ENCODE measurements at regions not wholly inside any gene's neighbourhood (a gene's known extent, or its start where the extent isn't known, plus 50 kb on each side); places are given as distances from the start of the nearest gene placed in this dataset.

DNA sequence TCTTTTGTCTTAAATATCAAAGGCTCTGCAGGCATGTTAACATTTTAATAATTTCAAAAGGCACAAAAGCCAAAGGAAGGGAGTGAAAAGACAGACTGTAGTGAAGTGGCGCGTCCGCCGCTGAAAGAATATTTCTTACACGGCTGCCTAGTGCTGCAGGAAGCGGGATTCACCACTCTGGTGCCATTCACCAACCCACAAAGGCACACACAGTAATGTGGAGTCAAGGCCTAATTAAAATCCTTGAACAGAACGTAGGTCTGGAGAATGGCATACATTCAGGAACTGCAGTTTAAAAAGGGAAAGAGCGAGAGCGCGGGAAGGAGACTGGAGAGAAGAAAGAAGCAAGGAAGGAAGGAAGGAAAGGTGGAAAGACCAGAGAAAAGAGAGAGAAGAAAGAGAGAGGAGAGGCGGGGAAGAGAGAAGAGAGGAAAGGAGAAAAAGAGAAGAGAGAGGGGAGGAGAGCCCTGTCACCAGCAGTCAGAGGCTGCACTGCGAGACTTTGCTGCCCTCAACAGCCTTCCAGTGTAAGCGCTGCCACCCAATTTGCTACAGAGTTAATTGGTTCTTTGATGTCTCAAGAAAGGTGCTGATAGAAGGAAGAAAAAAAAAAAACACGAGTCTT is 554.0 kb downstream of the MDFIC start:
- no peak overlapping the region for H2BK20ac ChIP-seq (ENCODE audit: low read depth, low read length)
- POLR2A ChIA-PET (ENCODE audit: unreplicated experiment), result no interaction called here
- H3K56ac ChIP-seq (ENCODE audit: extremely low read depth, insufficient read depth, low read length), result no peak overlapping the region
- no peak overlapping the region for H3K9ac ChIP-seq (ENCODE audit: low read depth, low read length)
- H3K4me2 ChIP-seq (ENCODE audit: low read depth, low read length), result no peak overlapping the region
- no peak overlapping the region for H3K18ac ChIP-seq (ENCODE audit: low read depth, low read length)
- no TSS peak for BruUV-seq (replicated peaks)
- H3K79me1 ChIP-seq (ENCODE audit: low read depth in 1 of 2, low read length in 2 of 2), result no peaks in the 10 kb centered on the region
- H3K4me1 ChIP-seq (ENCODE audit: control insufficient read depth, insufficient read depth, low read length), result no peaks in the 10 kb centered on the region
- H3K14ac ChIP-seq (replicated peaks; ENCODE audit: low read depth, low read length), result no peak overlapping the region
- no peak overlapping the region for H3K27ac ChIP-seq (ENCODE audit: insufficient read depth, low read length)
- H3K4me3 ChIP-seq (ENCODE audit: insufficient read depth, low read depth, low read length), result no peak overlapping the region
- H3K4ac ChIP-seq (ENCODE audit: low read depth, low read length), result no peak overlapping the region
- H4K5ac ChIP-seq (ENCODE audit: low read depth, low read length), result no peak overlapping the region
- H3K9me1 ChIP-seq (ENCODE audit: insufficient read depth, low read length), result no peaks in the 10 kb centered on the region
- no peak overlapping the region for H2BK120ac ChIP-seq (ENCODE audit: low read depth, low read length)
- no peak overlapping the region for H2AK5ac ChIP-seq (ENCODE audit: low read depth, low read length)
- no peak overlapping the region for H4K91ac ChIP-seq (ENCODE audit: insufficient read depth, low read depth, low read length)
- CTCF ChIA-PET, result no interaction called here
- H4K8ac ChIP-seq (ENCODE audit: low read depth in 2 of 2, low read length in 2 of 2), result no peak overlapping the region
- no peak overlapping the region for H3K23ac ChIP-seq (ENCODE audit: low read depth, low read length)
- H4K20me1 ChIP-seq (ENCODE audit: insufficient read depth, low read length), result no peaks in the 10 kb centered on the region
- H2AFZ ChIP-seq (replicated peaks; ENCODE audit: low read length, poor library complexity), result no peak overlapping the region
- no peak overlapping the region for H2AK9ac ChIP-seq (replicated peaks; ENCODE audit: low read depth, low read length, poor library complexity)
- TF ChIP-seq RAD21 (IDR thresholded peaks at IDR 0.05; ENCODE audit: low read length) (no peak), MAZ (IDR thresholded peaks at IDR 0.05; ENCODE audit: borderline replicate concordance, low read depth, low read length) (no peak), CHD1 (IDR thresholded peaks at IDR 0.05; ENCODE audit: low read depth, low read length) (no peak), MAFK (IDR thresholded peaks at IDR 0.05; ENCODE audit: low read depth, low read length) (no peak), MXI1 (IDR thresholded peaks at IDR 0.05; ENCODE audit: borderline replicate concordance, low read depth, low read length) (no peak), SMC3 (IDR thresholded peaks at IDR 0.05; ENCODE audit: low read depth, low read length) (no peak), CEBPB (IDR thresholded peaks at IDR 0.05; ENCODE audit: low read depth, low read length) (no peak), NFE2L2 (IDR thresholded peaks at IDR 0.05; ENCODE audit: low read depth, low read length) (no peak), RFX5 (IDR thresholded peaks at IDR 0.05; ENCODE audit: low read depth, low read length) (no peak), POLR2A (IDR thresholded peaks at IDR 0.05; ENCODE audit: low read depth, low read length) (no peak), FOS (IDR thresholded peaks at IDR 0.05; ENCODE audit: low read depth, low read length) (no peak), BHLHE40 (IDR thresholded peaks at IDR 0.05; ENCODE audit: low read depth, low read length) (no peak), RCOR1 (IDR thresholded peaks at IDR 0.05; ENCODE audit: insufficient replicate concordance, low read length) (no peak)
- TF ChIP-seq, protein P1, sequence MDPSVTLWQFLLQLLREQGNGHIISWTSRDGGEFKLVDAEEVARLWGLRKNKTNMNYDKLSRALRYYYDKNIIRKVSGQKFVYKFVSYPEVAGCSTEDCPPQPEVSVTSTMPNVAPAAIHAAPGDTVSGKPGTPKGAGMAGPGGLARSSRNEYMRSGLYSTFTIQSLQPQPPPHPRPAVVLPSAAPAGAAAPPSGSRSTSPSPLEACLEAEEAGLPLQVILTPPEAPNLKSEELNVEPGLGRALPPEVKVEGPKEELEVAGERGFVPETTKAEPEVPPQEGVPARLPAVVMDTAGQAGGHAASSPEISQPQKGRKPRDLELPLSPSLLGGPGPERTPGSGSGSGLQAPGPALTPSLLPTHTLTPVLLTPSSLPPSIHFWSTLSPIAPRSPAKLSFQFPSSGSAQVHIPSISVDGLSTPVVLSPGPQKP (IDR thresholded peaks at IDR 0.05; ENCODE audit: borderline replicate concordance, low read depth, low read length), result no peak
- TF ChIP-seq, protein P2, sequence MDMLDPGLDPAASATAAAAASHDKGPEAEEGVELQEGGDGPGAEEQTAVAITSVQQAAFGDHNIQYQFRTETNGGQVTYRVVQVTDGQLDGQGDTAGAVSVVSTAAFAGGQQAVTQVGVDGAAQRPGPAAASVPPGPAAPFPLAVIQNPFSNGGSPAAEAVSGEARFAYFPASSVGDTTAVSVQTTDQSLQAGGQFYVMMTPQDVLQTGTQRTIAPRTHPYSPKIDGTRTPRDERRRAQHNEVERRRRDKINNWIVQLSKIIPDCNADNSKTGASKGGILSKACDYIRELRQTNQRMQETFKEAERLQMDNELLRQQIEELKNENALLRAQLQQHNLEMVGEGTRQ (IDR thresholded peaks at IDR 0.05; ENCODE audit: low read depth, low read length), result no peak
- TF ChIP-seq, protein P3, sequence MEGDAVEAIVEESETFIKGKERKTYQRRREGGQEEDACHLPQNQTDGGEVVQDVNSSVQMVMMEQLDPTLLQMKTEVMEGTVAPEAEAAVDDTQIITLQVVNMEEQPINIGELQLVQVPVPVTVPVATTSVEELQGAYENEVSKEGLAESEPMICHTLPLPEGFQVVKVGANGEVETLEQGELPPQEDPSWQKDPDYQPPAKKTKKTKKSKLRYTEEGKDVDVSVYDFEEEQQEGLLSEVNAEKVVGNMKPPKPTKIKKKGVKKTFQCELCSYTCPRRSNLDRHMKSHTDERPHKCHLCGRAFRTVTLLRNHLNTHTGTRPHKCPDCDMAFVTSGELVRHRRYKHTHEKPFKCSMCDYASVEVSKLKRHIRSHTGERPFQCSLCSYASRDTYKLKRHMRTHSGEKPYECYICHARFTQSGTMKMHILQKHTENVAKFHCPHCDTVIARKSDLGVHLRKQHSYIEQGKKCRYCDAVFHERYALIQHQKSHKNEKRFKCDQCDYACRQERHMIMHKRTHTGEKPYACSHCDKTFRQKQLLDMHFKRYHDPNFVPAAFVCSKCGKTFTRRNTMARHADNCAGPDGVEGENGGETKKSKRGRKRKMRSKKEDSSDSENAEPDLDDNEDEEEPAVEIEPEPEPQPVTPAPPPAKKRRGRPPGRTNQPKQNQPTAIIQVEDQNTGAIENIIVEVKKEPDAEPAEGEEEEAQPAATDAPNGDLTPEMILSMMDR (conservative IDR thresholded peaks at IDR 0.05; ENCODE audit: low read depth, low read length), result no peak
- no peak for DNase-seq
- H3K9me3 ChIP-seq (ENCODE audit: control insufficient read depth, insufficient read depth, low read length), result no peaks in the 10 kb centered on the region
- WGBS, 2 experiments (ENCODE audit: extremely low coverage in 2 of 2, insufficient read length in 1 of 2), result no CpG with 5 or more reads among the region's 14 CpGs
- H3K36me3 ChIP-seq (ENCODE audit: control insufficient read depth, insufficient read depth, low read length), result no peaks in the 10 kb centered on the region
- intact Hi-C loops (cut with micrococcal nuclease), result loop anchor here (10.0 kb wide), 1 partner anchor 611 kb away; no protein-coding TSS in a partner anchor
- H2BK5ac ChIP-seq (ENCODE audit: low read depth, low read length, poor library complexity, severe bottlenecking), result no peak overlapping the region
- ATAC-seq (ENCODE audit: low read depth), result no peak
- no peaks in the 10 kb centered on the region for H3K27me3 ChIP-seq (ENCODE audit: control insufficient read depth, insufficient read depth, low read length)
- H2BK15ac ChIP-seq (ENCODE audit: low read depth, low read length), result no peak overlapping the region
- dilution Hi-C loops (cut with HindIII; ENCODE audit: low sequenced_read_pairs, unreplicated experiment), result no loop called here
- in situ Hi-C loops (cut with MboI; ENCODE audit: low sequenced_read_pairs), result no loop called here
